SU-DHL-6 (cell line): ENCODE measurements at regions not wholly inside any gene's neighbourhood (a gene's known extent, or its start where the extent isn't known, plus 50 kb on each side); places are given as distances from the start of the nearest gene placed in this dataset.
"Not testable (repeated sequence)": the region's sequence is repeated elsewhere in the genome, so short reads cannot be mapped to it uniquely, and the experiment has no call there.

ENCODE experiments used
- H2AFZ ChIP-seq: fragments of 200-600 bp; sonication (generic); 2 replicates; pipeline ENCODE4 v1.6.1; 2014; ENCODE audit warnings: low read depth, mild to moderate bottlenecking, moderate library complexity, mixed read lengths, antibody characterized with exemption, low read length; ENCODE audit not compliant: severe bottlenecking
- H3F3A ChIP-seq: fragments of 200-600 bp; shearing (Covaris generic); 2 replicates; pipeline ENCODE4 v1.6.0; 2016; ENCODE audit warnings: antibody characterized with exemption, mild to moderate bottlenecking; ENCODE audit not compliant: insufficient read depth
- H3K27ac ChIP-seq: fragments of 200-600 bp; sonication (generic); 2 replicates; pipeline ENCODE4 v1.5.1; 2016; ENCODE audit warnings: low read depth, mild to moderate bottlenecking, low read length, moderate library complexity, mixed read lengths
- H3K27me3 ChIP-seq: fragments of 200-600 bp; sonication (generic), shearing (Covaris generic); 2 replicates; pipeline ENCODE4 v1.6.0; 2014; ENCODE audit warnings: mild to moderate bottlenecking, low read length
- H3K36me3 ChIP-seq: fragments of 200-600 bp; sonication (generic); 2 replicates; pipeline ENCODE4 v1.6.1; 2014; ENCODE audit warnings: mild to moderate bottlenecking, low read length, mixed read lengths
- H3K4me2 ChIP-seq: fragments of 300-600, 200-600 bp; shearing (Covaris generic), sonication (generic); 2 replicates; pipeline ENCODE4 v1.6.0; 2014; ENCODE audit warnings: low read length, low read depth, mild to moderate bottlenecking; ENCODE audit not compliant: poor library complexity, severe bottlenecking
- H3K4me3 ChIP-seq: fragments of 200-600 bp; sonication (generic); 2 replicates; pipeline ENCODE4 v1.5.1; 2014; ENCODE audit warnings: antibody characterized with exemption, low read length, mild to moderate bottlenecking, mixed read lengths; ENCODE audit not compliant: insufficient read depth, poor library complexity, severe bottlenecking
- H3K79me2 ChIP-seq: fragments of 200-600 bp; sonication (generic); 2 replicates; pipeline ENCODE4 v1.6.1; 2014; ENCODE audit warnings: mild to moderate bottlenecking, low read length, moderate library complexity; ENCODE audit not compliant: insufficient read depth
- H3K9ac ChIP-seq: fragments of 200-600 bp; sonication (generic); 2 replicates; pipeline ENCODE4 v1.7.0; 2014; ENCODE audit warnings: mild to moderate bottlenecking, low read length
- H3K9me2 ChIP-seq: fragments of 200-600 bp; sonication (generic); replicated peaks from 2 replicates; pipeline ENCODE4 v1.6.1; 2014; ENCODE audit warnings: low read length; ENCODE audit not compliant: insufficient read depth
- H3K9me3 ChIP-seq: fragments of 200-600 bp; sonication (generic); 2 replicates; pipeline ENCODE4 v1.6.1; 2014; ENCODE audit warnings: low read length, mixed read lengths; ENCODE audit not compliant: insufficient read depth
- H4K20me1 ChIP-seq: fragments of 200-600 bp; sonication (generic); 2 replicates; pipeline ENCODE4 v1.6.1; 2014; ENCODE audit warnings: low read depth, mild to moderate bottlenecking, antibody characterized with exemption, low read length, moderate library complexity, mixed read lengths
- EZH2phosphoT487 ChIP-seq: fragments of 200-600 bp; sonication (generic), shearing (Covaris generic); conservative IDR thresholded peaks from 2 replicates; pipeline ENCODE4 v1.6.1; 2018; ENCODE audit warnings: mild to moderate bottlenecking, antibody characterized with exemption, low read length, moderate library complexity, mixed read lengths
- TF ChIP-seq, protein P1 (sequence below): fragments of 200-600 bp; sonication (generic); IDR thresholded peaks from one replicate; pipeline ENCODE4 v1.5.1; 2017; ENCODE audit warnings: antibody characterized with exemption, mild to moderate bottlenecking, low read length, moderate library complexity; ENCODE audit not compliant: insufficient read depth, poor library complexity, severe bottlenecking

DNA sequence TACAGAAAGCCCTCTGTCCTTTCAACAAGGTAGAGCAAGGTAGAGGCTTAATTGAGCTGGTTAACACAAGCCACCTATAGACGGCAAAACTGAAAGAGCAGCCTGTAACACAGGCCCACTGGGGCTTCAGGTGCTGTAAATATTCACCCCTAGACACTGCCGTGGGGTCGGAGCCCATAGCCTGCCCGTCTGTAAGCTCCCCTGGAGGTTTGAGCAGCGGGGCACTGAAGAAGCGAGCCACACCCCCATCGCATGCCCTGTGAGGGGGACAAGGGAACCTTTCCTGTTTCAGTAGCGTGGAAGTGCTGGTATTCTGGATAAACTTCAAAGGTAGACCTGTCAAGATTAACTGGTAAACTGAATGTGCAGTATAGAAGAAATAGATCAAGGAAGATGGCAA is 160.4 kb downstream of the TPBG start:
- TF ChIP-seq, protein P1, sequence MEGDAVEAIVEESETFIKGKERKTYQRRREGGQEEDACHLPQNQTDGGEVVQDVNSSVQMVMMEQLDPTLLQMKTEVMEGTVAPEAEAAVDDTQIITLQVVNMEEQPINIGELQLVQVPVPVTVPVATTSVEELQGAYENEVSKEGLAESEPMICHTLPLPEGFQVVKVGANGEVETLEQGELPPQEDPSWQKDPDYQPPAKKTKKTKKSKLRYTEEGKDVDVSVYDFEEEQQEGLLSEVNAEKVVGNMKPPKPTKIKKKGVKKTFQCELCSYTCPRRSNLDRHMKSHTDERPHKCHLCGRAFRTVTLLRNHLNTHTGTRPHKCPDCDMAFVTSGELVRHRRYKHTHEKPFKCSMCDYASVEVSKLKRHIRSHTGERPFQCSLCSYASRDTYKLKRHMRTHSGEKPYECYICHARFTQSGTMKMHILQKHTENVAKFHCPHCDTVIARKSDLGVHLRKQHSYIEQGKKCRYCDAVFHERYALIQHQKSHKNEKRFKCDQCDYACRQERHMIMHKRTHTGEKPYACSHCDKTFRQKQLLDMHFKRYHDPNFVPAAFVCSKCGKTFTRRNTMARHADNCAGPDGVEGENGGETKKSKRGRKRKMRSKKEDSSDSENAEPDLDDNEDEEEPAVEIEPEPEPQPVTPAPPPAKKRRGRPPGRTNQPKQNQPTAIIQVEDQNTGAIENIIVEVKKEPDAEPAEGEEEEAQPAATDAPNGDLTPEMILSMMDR, result no peak
- TF ChIP-seq EZH2phosphoT487, result no peak
- Histone ChIP-seq H3K4me3 (no peak overlapping the region), H3K4me2 (no peak overlapping the region), H2AFZ (no peak overlapping the region), H3K9me2 (no peaks in the 10 kb centered on the region), H3K9me3 (no peaks in the 10 kb centered on the region), H3K79me2 (no peaks in the 10 kb centered on the region), H3K27ac (no peak overlapping the region), H3K9ac (no peak overlapping the region), H4K20me1 (no peaks in the 10 kb centered on the region), H3K36me3 (no peaks in the 10 kb centered on the region), H3K27me3 (no peaks in the 10 kb centered on the region), H3F3A (no peaks in the 10 kb centered on the region)

- Histone ChIP-seq H3K9me2 (no peaks in the 10 kb centered on the region), H3K36me3 (no peaks in the 10 kb centered on the region), H3K27me3 (no peaks in the 10 kb centered on the region), H3K27ac (no peak overlapping the region), H3F3A (no peaks in the 10 kb centered on the region), H3K9me3 (no peaks in the 10 kb centered on the region), H3K9ac (no peak overlapping the region), H3K4me2 (no peak overlapping the region), H4K20me1 (no peaks in the 10 kb centered on the region), H3K4me3 (no peak overlapping the region), H2AFZ (no peak overlapping the region), H3K79me2 (no peaks in the 10 kb centered on the region)
- TF ChIP-seq, protein P1, result no peak
- TF ChIP-seq EZH2phosphoT487, result no peak
Measured at GRCh38 chr6:82525775-82526495, 162.3 kb downstream of the TPBG start.

DNA sequence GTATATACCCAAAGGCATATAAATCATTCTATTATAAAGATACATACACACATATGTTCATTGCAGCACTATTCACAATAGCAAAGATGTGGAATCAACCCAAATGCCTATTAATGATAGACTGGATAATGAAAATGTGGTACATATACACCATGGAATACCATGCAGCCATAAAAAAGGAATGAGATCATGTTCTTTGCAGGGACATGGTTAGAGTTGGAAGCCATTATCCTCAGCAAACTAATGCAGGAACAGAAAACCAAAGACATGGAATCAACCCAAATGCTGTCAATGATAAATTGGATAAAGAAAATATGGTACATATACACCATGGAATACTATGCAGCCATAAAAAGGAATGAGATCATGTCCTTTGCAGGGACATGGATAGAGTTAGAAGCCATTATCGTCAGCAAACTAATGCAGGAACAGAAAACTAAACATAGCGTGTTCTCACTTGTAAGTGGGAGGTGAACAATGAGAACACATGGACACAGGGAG is 166.4 kb downstream of the TPBG start:
- not testable (repeated sequence) for H3K9ac ChIP-seq, H2AFZ ChIP-seq, H3K4me2 ChIP-seq, H3K4me3 ChIP-seq, H4K20me1 ChIP-seq, H3K27ac ChIP-seq, H3K9me2 ChIP-seq, H3K9me3 ChIP-seq, H3K27me3 ChIP-seq, H3K36me3 ChIP-seq, H3K79me2 ChIP-seq, H3F3A ChIP-seq

DNA sequence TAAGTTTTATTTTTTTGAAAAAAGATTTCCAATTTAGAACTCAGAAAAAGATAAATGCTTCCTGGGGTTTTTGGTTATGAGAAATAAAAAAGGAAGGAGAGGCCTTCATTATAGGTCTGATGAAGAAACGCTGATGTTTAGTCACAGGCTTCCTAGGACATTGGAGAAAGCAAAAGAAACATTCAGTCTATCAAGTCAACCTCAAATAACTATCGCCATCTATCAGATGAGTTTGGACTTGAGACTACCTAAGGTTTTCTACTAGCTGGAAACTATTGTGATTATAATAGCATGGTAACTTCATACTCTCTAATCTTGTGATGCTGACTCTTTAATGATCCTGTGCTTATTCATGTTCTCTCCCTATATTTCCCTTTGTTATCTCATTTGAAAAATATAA is 171.3 kb downstream of the TPBG start:
- no peaks in the 10 kb centered on the region for H3K9me3 ChIP-seq
- no peak overlapping the region for H3K4me3 ChIP-seq
- TF ChIP-seq, protein P1, result no peak
- TF ChIP-seq EZH2phosphoT487, result no peak

GRCh38 chr6:82549480-82549879 is 185.9 kb downstream of the TPBG start:
- H3F3A ChIP-seq, H3K9me2 ChIP-seq, H3K27ac ChIP-seq, H3K4me2 ChIP-seq, H3K9ac ChIP-seq, H3K79me2 ChIP-seq, H2AFZ ChIP-seq, H3K9me3 ChIP-seq, H3K4me3 ChIP-seq, H3K36me3 ChIP-seq, H3K27me3 ChIP-seq, H4K20me1 ChIP-seq: not testable (repeated sequence)

More for the DNA sequence above, 171.3 kb downstream of the TPBG start:
- H3K9ac ChIP-seq, result no peak overlapping the region
- H3K4me2 ChIP-seq, result no peak overlapping the region
- H3K9me2 ChIP-seq, result no peaks in the 10 kb centered on the region
- H3F3A ChIP-seq, result no peaks in the 10 kb centered on the region
- H2AFZ ChIP-seq, result no peak overlapping the region
- no peak overlapping the region for H3K27ac ChIP-seq
- H3K27me3 ChIP-seq, result no peaks in the 10 kb centered on the region
- no peaks in the 10 kb centered on the region for H3K36me3 ChIP-seq
- no peaks in the 10 kb centered on the region for H4K20me1 ChIP-seq
- no peaks in the 10 kb centered on the region for H3K79me2 ChIP-seq

GRCh38 chr6:82551311-82551710 is 187.7 kb downstream of the TPBG start:
- not testable (repeated sequence) for H3K9ac ChIP-seq, H3K27me3 ChIP-seq, H3K4me3 ChIP-seq, H3K4me2 ChIP-seq, H3K9me2 ChIP-seq, H4K20me1 ChIP-seq, H3F3A ChIP-seq, H3K9me3 ChIP-seq, H3K79me2 ChIP-seq, H3K27ac ChIP-seq, H2AFZ ChIP-seq, H3K36me3 ChIP-seq
